Activated T-helper 9 cell treated with anti-CD3 and anti-CD28 coated beads, Interleukin-2, amount 50 U/mL, for 16 hours (primary cell): ENCODE measurements at regions not wholly inside any gene's neighbourhood (a gene's known extent, or its start where the extent isn't known, plus 50 kb on each side); places are given as distances from the start of the nearest gene placed in this dataset.

ENCODE experiments used
- DNase-seq: peaks from one replicate; pipeline ENCODE4 v3.0.0-alpha.2; 2020; ENCODE audit warnings: low read depth

DNA sequence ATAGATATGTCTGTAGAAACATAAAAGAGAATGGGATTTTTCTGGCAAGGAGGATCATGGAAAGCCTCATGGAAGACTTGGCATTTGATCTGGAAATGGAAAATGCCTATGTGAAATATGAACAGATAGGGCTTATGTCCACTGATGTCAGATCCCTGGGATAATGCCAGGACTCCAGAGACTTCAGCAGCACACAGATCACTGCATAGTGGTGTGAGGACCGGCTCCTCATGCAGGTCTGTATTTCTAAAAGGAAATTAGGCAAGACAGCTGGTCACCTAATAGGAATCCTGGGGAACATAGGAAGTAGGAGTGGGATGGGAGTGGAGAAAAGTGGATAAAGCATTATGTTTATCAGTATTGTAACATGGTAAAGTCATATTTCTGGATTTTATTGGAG, 56.8 kb upstream of the IPO9 start:
- no peak for DNase-seq

DNA sequence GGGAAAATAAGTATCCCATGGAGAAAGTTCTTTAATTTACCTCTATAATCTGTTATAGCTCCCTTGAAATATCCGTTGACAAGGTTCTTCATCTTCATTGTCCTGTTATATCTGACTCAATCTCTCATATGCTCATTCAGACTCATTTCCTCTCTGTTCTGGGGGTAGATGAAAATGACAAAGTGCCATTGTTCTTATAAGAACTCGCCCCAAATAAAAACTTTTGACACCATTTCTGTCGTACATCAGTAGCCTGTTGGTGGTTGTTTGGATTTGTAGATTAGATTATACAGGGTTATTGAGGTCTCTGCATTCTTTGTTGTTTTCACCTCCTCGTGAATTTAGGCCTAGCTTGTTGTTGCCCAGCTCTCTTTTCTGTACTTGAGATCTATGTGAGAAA, 55.2 kb upstream of the IPO9 start:
- no peak for DNase-seq

DNA sequence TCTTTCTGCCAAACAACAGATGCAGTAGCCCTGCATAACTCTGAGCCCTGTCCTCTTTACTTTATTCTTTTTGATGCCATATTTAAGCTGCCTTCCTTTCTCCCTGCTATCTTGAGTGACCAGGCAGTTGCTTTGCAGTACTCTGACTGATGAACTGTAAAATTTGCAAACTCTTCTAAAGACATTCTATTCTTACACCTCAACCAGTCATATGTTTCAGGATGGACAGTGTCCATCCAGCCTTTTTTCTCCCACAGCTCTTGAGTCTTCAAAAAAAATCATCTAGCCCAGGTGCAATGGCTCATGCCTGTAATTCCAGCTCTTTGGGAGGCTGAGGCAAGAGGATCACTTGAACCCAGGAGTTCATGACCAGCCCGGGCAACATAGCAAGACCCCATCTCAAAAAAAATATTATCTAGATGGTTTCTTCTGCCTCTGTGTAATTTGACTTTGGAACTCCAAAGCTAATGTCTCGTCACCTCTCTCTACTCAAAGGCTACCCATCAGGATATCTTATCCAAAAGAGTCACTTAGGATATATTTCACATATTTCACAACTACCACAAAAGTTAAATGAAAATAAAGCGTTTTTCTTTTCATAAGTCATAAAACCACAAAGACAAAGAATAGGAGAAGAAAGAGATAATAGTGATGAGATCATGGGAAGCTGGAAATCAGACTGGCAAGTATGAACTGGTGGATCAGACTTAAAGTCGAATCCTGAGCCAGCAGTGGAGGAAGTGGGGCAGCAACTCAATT, 54.6 kb upstream of the IPO9 start:
- no peak for DNase-seq

DNA sequence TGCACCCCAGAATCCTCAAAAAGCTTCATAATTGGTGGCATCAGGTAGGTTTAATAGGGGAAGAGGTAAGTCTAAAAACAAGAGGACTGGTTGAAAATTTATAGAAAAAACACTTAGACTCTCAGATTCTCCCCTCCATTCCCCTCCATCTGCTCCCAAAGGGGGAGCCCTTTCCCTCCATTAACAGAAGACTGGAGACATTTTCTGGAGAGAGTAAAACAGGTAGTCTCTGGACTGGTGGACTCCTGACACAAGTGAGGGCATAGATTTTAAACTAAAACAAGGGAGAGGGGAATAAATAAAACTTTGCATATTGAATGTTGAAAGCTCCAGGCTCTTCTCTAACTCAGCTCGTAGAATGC, 54.0 kb upstream of the IPO9 start:
- DNase-seq, result no peak

DNA sequence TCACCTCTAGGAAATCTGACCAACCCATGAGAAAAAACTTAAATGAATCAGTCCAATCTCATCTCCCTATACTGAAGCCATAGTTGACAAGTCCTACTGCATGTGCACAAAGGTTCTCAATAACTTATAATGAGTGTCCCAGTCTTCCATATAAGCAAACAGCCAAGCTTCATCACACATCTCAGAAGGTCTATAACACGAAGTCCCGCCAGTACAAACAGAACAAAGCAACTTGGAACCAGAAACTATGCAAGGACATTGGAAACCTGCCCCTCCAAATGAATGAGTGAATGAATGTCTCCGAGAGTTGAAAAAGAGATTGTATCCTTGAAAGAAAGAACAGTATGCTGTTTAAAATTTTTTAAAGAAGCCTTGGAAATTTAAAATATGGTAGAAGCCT, 53.6 kb upstream of the IPO9 start:
- DNase-seq, result no peak

DNA sequence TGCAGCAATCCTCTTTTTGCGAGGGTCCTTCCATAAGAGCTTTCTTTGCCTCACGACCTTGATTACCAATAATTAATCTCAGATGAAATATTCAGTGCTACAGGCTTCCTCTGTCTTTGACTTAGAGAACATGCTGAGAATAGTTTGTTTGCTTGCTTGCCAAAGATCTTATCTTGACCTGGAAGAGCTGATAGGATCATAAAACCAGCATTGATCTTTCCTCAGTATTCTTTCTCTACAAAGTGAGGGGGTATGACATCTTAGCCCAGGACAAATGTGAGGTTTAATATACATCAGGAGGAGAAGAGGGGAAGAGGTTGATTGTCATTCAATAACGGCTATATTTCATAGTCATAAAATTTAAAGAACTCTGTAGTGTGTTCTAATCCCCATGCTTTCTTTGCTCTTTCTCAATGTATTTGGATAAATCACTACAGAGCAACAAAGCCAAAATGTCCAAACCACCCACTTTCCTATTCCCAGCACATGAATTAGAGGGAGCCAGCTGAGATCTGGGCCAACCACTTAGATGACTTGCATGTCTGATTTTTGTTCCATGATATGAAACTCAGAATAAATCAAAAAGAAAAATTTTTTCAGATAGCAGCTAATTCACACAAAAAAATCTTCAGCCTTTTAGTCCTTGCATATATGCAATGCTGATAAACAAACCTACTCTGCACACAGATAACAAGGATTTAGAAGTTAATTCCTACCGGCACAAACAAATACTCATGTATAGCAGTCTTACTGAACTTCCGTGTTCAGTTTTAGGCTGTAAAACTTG, 50.5 kb upstream of the IPO9 start:
- DNase-seq, result no peak
